ENCODE measurements at regions not wholly inside any gene's neighbourhood (a gene's known extent, or its start where the extent isn't known, plus 50 kb on each side); places are given as distances from the start of the nearest gene placed in this dataset.

GRCh38 chr12:92493816-92494215, 209.0 kb upstream of the PLEKHG7 start:
- ATAC-seq (ENCODE audit: low FRiP score) (no peak), DNase-seq (ENCODE audit: low spot score) (no peak)
- TF ChIP-seq CTCF (IDR thresholded peaks at IDR 0.05) = no peak

GRCh38 chr12:92492995-92493394, 209.8 kb upstream of the PLEKHG7 start:
- ATAC-seq (ENCODE audit: low FRiP score) (no peak), DNase-seq (ENCODE audit: low spot score) (no peak)
- no peak for TF ChIP-seq CTCF (IDR thresholded peaks at IDR 0.05)

GRCh38 chr12:92492291-92492690, 210.5 kb upstream of the PLEKHG7 start:
- no peak for ATAC-seq (ENCODE audit: low FRiP score)
- no peak for DNase-seq (ENCODE audit: low spot score)
- TF ChIP-seq CTCF (IDR thresholded peaks at IDR 0.05) = no peak

- no peak for DNase-seq (ENCODE audit: low spot score)
- no peak for ATAC-seq (ENCODE audit: low FRiP score)
- TF ChIP-seq CTCF (IDR thresholded peaks at IDR 0.05) = no peak
These were observed 213.0 kb upstream of the PLEKHG7 start for GRCh38 chr12:92489781-92490180.

GRCh38 chr12:92488735-92489134, 214.1 kb upstream of the PLEKHG7 start:
- DNase-seq (ENCODE audit: low spot score) = no peak
- no peak for TF ChIP-seq CTCF (IDR thresholded peaks at IDR 0.05)
- no peak for ATAC-seq (ENCODE audit: low FRiP score)

- TF ChIP-seq CTCF (IDR thresholded peaks at IDR 0.05) = no peak
- DNase-seq (ENCODE audit: low spot score) = no peak
- no peak for ATAC-seq (ENCODE audit: low FRiP score)
These were observed 215.7 kb upstream of the PLEKHG7 start for GRCh38 chr12:92487138-92487485.

- ATAC-seq (ENCODE audit: low FRiP score) (no peak), DNase-seq (ENCODE audit: low spot score) (no peak)
- TF ChIP-seq CTCF (IDR thresholded peaks at IDR 0.05) = no peak
These were observed 216.2 kb upstream of the PLEKHG7 start for GRCh38 chr12:92486443-92487137.
